K562 (cell line): ENCODE measurements at regions not wholly inside any gene's neighbourhood (a gene's known extent, or its start where the extent isn't known, plus 50 kb on each side); places are given as distances from the start of the nearest gene placed in this dataset.

ENCODE experiments used
- ATAC-seq: fragments of 200-7000 bp; cut with Tn5 transposase; 3 replicates; pipeline ENCODE4 v1.9.1; 2020; ENCODE audit warnings: moderate library complexity
- BruUV-seq: library from RNA; stranded (reverse); fragments of 400-500 nt; replicated peaks from 2 replicates; lab custom pipeline; 2021; lab: Mats Ljungman, UMichigan
- CTCF ChIA-PET: fragments of 300-600 bp; formaldehyde crosslinking; extraction: SDS; loops from one replicate; lab custom pipeline; 2021; ENCODE audit warnings: low intra/inter-chr PET ratio; lab: Yijun Ruan, JAX
- POLR2A ChIA-PET: fragments of 300-600, 350-650 bp; sonication (Branson Sonifier 250); formaldehyde crosslinking; extraction: SDS; loops from one replicate; lab custom pipeline; 2021; ENCODE audit warnings: antibody characterized with exemption, inconsistent platforms; lab: Yijun Ruan, JAX
- DNase-seq, 4 experiments: peaks; one replicate each; pipeline versions ENCODE4 v3.0.0 to v3.0.0-alpha.2; 2011 to 2018; ENCODE audit warnings: low spot score in 3 of 4, mixed read lengths in 3 of 4; ENCODE audit errors: extremely low read depth in 1 of 4
- FAIRE-seq: peaks from 2 replicates; lab custom pipeline; 2011; peaks lifted over from hg19 to GRCh38; lab: Jason Lieb, UNC
- H2AFZ ChIP-seq: 2 replicates; pipeline ENCODE4 v1.6.0; 2011; ENCODE audit warnings: low read depth, low read length, control low read depth, inconsistent platforms
- H3K27ac ChIP-seq: fragments of 200-600 bp; 3 replicates; pipeline ENCODE4 v1.8.0; 2011; ENCODE audit warnings: low read depth, mild to moderate bottlenecking, control low read depth, inconsistent platforms, low read length, moderate library complexity, mixed read lengths; ENCODE audit errors: extremely low read depth
- H3K27me3 ChIP-seq, 2 experiments: fragments of 300-600 bp in 1 of 2; 2 replicates in 1 of 2; 3 replicates in 1 of 2; pipeline versions ENCODE4 v1.6.0 to v1.8.0; 2011; ENCODE audit warnings: inconsistent platforms in 2 of 2, low read length in 2 of 2, mild to moderate bottlenecking in 1 of 2, mixed read lengths in 1 of 2, moderate library complexity in 1 of 2; ENCODE audit not compliant: control insufficient read depth in 2 of 2, insufficient read depth in 2 of 2
- H3K36me3 ChIP-seq: fragments of 300-600 bp; 3 replicates; pipeline ENCODE4 v1.8.0; 2011; ENCODE audit warnings: mild to moderate bottlenecking, low read length, inconsistent platforms; ENCODE audit not compliant: control insufficient read depth, insufficient read depth
- H3K4me1 ChIP-seq, 2 experiments: fragments of 200-600 bp in 1 of 2; replicated peaks in 1 of 2; 2 replicates in 1 of 2; 3 replicates in 1 of 2; pipeline versions ENCODE4 v1.5.1 to v1.8.0; 2011; ENCODE audit warnings: inconsistent platforms in 2 of 2, low read length in 2 of 2, mild to moderate bottlenecking in 1 of 2, mixed read lengths in 1 of 2, moderate library complexity in 1 of 2; ENCODE audit not compliant: control insufficient read depth in 2 of 2, insufficient read depth in 2 of 2
- H3K4me2 ChIP-seq: 2 replicates; pipeline ENCODE4 v1.6.1; 2011; ENCODE audit warnings: low read length, control low read depth, inconsistent platforms, mixed read lengths; ENCODE audit not compliant: insufficient read depth
- H3K4me3 ChIP-seq: fragments of 200-600 bp; sonication (generic), shearing (Covaris generic); 2 replicates; pipeline ENCODE4 v1.5.1; 2016; ENCODE audit warnings: control low read depth, inconsistent platforms
- H3K79me2 ChIP-seq: fragments of 200-600 bp; 3 replicates; pipeline ENCODE4 v1.8.0; 2011; ENCODE audit warnings: low read length, inconsistent platforms; ENCODE audit not compliant: control insufficient read depth, insufficient read depth
- H3K9ac ChIP-seq, 2 experiments: 2 replicates each; pipeline versions ENCODE4 v1.6.0 to v1.6.1; 2011; ENCODE audit warnings: low read depth in 2 of 2, low read length in 2 of 2, control low read depth in 1 of 2, inconsistent platforms in 1 of 2, mild to moderate bottlenecking in 1 of 2, mixed read lengths in 1 of 2; ENCODE audit not compliant: insufficient read depth in 1 of 2
- H3K9me1 ChIP-seq: one replicate; pipeline ENCODE4 v1.6.0; 2011; ENCODE audit warnings: inconsistent platforms, mild to moderate bottlenecking, low read length, moderate library complexity; ENCODE audit not compliant: control insufficient read depth, insufficient read depth
- H3K9me3 ChIP-seq: replicated peaks from 2 replicates; pipeline ENCODE4 v1.5.1; 2011; ENCODE audit warnings: low read depth, low read length, inconsistent platforms; ENCODE audit not compliant: control insufficient read depth, insufficient read depth
- H4K20me1 ChIP-seq: replicated peaks from 2 replicates; pipeline ENCODE4 v1.6.1; 2011; ENCODE audit warnings: low read length, inconsistent platforms, mixed read lengths; ENCODE audit not compliant: control insufficient read depth, insufficient read depth
- BRF2 ChIP-seq: IDR thresholded peaks from 3 replicates; pipeline ENCODE4 v1.6.1; 2011; ENCODE audit warnings: borderline replicate concordance, mild to moderate bottlenecking; ENCODE audit not compliant: insufficient read length, insufficient read depth
- CBFA2T3 ChIP-seq: fragments of 450-650 bp; IDR thresholded peaks from 2 replicates; pipeline ENCODE4 v1.6.1; 2017
- CTCFL ChIP-seq: IDR thresholded peaks from 2 replicates; pipeline ENCODE4 v1.6.1; 2011; ENCODE audit warnings: borderline replicate concordance, low read depth, mild to moderate bottlenecking, moderate library complexity, low read length; ENCODE audit not compliant: insufficient read depth, poor library complexity, severe bottlenecking
- E2F6 ChIP-seq, 2 experiments: IDR thresholded peaks; 2 replicates each; pipeline ENCODE4 v1.6.1; 2011; ENCODE audit warnings: borderline replicate concordance in 1 of 2, control low read depth in 1 of 2, low read depth in 1 of 2, low read length in 1 of 2, mild to moderate bottlenecking in 1 of 2, mixed read lengths in 1 of 2, moderate library complexity in 1 of 2; ENCODE audit not compliant: insufficient read depth in 1 of 2, insufficient read length in 1 of 2, poor library complexity in 1 of 2, severe bottlenecking in 1 of 2; ENCODE audit errors: extremely low read depth in 1 of 2
- NR4A1 ChIP-seq, 2 experiments: fragments of 250-450 bp in 1 of 2; fragments of 450-650 bp in 1 of 2; sonication (Bioruptor Pico) in 1 of 2; IDR thresholded peaks; 2 replicates each; pipeline versions ENCODE4 v1.4.0 to v1.6.1; 2016 to 2020; ENCODE audit warnings: mild to moderate bottlenecking in 2 of 2, missing compliant biosample characterization in 1 of 2, missing genetic modification characterization in 1 of 2, moderate library complexity in 1 of 2
- RBM25 ChIP-seq: fragments of 200-400 bp; formaldehyde crosslinking; IDR thresholded peaks from 2 replicates; pipeline ENCODE4 v1.6.1; 2018; ENCODE audit warnings: low read length, low read depth, moderate library complexity; ENCODE audit not compliant: severe bottlenecking
- TFAP4 ChIP-seq: sonication (generic); formaldehyde crosslinking; IDR thresholded peaks from 2 replicates; pipeline ENCODE4 v1.8.0; 2022; ENCODE audit warnings: missing genetic modification reagents, mild to moderate bottlenecking, moderate library complexity, borderline replicate concordance
- ZNF253 ChIP-seq: fragments of 250-450 bp; sonication (Bioruptor Pico); conservative IDR thresholded peaks from 2 replicates; pipeline ENCODE4 v1.6.1; 2021; ENCODE audit warnings: mild to moderate bottlenecking
- WGBS: fragments of 100-300 bp; shearing (Covaris generic); methylation state at CpG from one replicate; pipeline ENCODE4 v1.1.6; 2016; ENCODE audit warnings: low coverage, mixed read lengths; ENCODE audit not compliant: insufficient coverage; ENCODE audit errors: missing lambda C conversion rate; 5-methylcytosine and 5-hydroxymethylcytosine counted together
- in situ Hi-C: fragments of 300-500 bp; cut with MboI; formaldehyde crosslinking; loops from 4 replicates; pipeline ENCODE4 v1.15.0; 2018; ENCODE audit warnings: inconsistent platforms, mixed read lengths
- intact Hi-C: fragments of 100-400 bp; cut with micrococcal nuclease; formaldehyde crosslinking; loops from 2 replicates; pipeline ENCODE4 v1.14.2; 2022

GRCh38 chr5:152990649-152991048 lies 499.8 kb upstream of the GRIA1 start:
- no peaks in the 10 kb centered on the region for H3K27me3 ChIP-seq
- H3K4me3 ChIP-seq = no peak overlapping the region
- in situ Hi-C loops (no loop called here), intact Hi-C loops (no loop called here)
- FAIRE-seq (no peak), ATAC-seq (no peak), DNase-seq (no peak)
- H2AFZ ChIP-seq = no peak overlapping the region
- no peaks in the 10 kb centered on the region for H3K36me3 ChIP-seq
- no peaks in the 10 kb centered on the region for H3K79me2 ChIP-seq
- no peak overlapping the region for H3K4me2 ChIP-seq
- ChIA-PET CTCF (no interaction called here), POLR2A (no interaction called here)
- 0 out of 2 replicates have a peak, but pooled peaks cover 2% of the 10 kb centered on the region for H3K9me3 ChIP-seq
- H4K20me1 ChIP-seq = no peaks in the 10 kb centered on the region
- H3K9me1 ChIP-seq = no peaks in the 10 kb centered on the region
- no peak for TF ChIP-seq CTCFL
- no peak for TF ChIP-seq NR4A1 (CRISPR knock-in tag; IDR thresholded peaks at IDR 0.05)
- no peak for TF ChIP-seq NR4A1 (tag; IDR thresholded peaks at IDR 0.05)
- TF ChIP-seq BRF2 = no peak
- no peak for TF ChIP-seq CBFA2T3
- no peak for TF ChIP-seq E2F6 (IDR thresholded peaks at IDR 0.05; ENCODE audit: borderline replicate concordance in 1 of 2, extremely low read depth in 1 of 2, insufficient read depth in 1 of 2, insufficient read length in 1 of 2, low read depth in 1 of 2, low read length in 1 of 2, poor library complexity in 1 of 2, severe bottlenecking in 1 of 2)
- no peak for TF ChIP-seq TFAP4 (CRISPR knock-in tag)
- no peak for TF ChIP-seq RBM25
- no peak for TF ChIP-seq ZNF253 (CRISPR knock-in tag)
- WGBS = 0% methylated on average over 2 of the region's 2 CpGs
- no peaks in the 10 kb centered on the region for H3K4me1 ChIP-seq
- BruUV-seq = no TSS peak
- no peak overlapping the region for H3K9ac ChIP-seq
- no peak overlapping the region for H3K27ac ChIP-seq
